ENCODE measurements at regions not wholly inside any gene's neighbourhood (a gene's known extent, or its start where the extent isn't known, plus 50 kb on each side); places are given as distances from the start of the nearest gene placed in this dataset.

GRCh38 chr11:134800826-134801225, 388.8 kb upstream of the B3GAT1 start:
- Histone ChIP-seq H3K9me3 (no peaks in the 10 kb centered on the region), H3K27ac (no peak overlapping the region), H3K27me3 (no peaks in the 10 kb centered on the region), H3K36me3 (no peaks in the 10 kb centered on the region), H3K4me3 (replicated peaks in 1 of 3) (no peak overlapping the region), H3K4me1 (no peaks in the 10 kb centered on the region)
- no peak for TF ChIP-seq POLR2A (IDR thresholded peaks at IDR 0.05)
- no peak for DNase-seq
- intact Hi-C loops (cut with DNase I): no loop called here
- 76 to 79% methylated on average over 11 of the region's 11 CpGs for WGBS, 2 donors

- no peaks in the 10 kb centered on the region for H3K4me1 ChIP-seq
- 84 to 87% methylated on average over 17 of the region's 17 CpGs for WGBS, 2 donors
- no peaks in the 10 kb centered on the region for H3K27me3 ChIP-seq
- no peak overlapping the region for H3K27ac ChIP-seq
- no peaks in the 10 kb centered on the region for H3K36me3 ChIP-seq
- no peak overlapping the region for H3K4me3 ChIP-seq (replicated peaks in 1 of 3)
- DNase-seq: no peak
- no peaks in the 10 kb centered on the region for H3K9me3 ChIP-seq
- intact Hi-C loops (cut with DNase I): no loop called here
- no peak for TF ChIP-seq POLR2A (IDR thresholded peaks at IDR 0.05)
- no peak for TF ChIP-seq CTCF (IDR thresholded peaks at IDR 0.05)
These were observed 388.1 kb upstream of the B3GAT1 start for GRCh38 chr11:134800130-134800529.

- intact Hi-C loops (cut with DNase I): no loop called here
- Histone ChIP-seq H3K27me3 (no peaks in the 10 kb centered on the region), H3K36me3 (no peaks in the 10 kb centered on the region), H3K9me3 (no peaks in the 10 kb centered on the region), H3K4me1 (no peaks in the 10 kb centered on the region), H3K4me3 (replicated peaks in 1 of 3) (no peak overlapping the region), H3K27ac (no peak overlapping the region)
- DNase-seq: no peak
- no peak for TF ChIP-seq CTCF (IDR thresholded peaks at IDR 0.05)
- no peak for TF ChIP-seq POLR2A (IDR thresholded peaks at IDR 0.05)
- 79 to 84% methylated on average over 8 of the region's 8 CpGs for WGBS, 2 donors
These were observed 387.3 kb upstream of the B3GAT1 start for GRCh38 chr11:134799386-134799785.

- 87 to 92% methylated on average over 17 of the region's 17 CpGs for WGBS, 2 donors
- no peaks in the 10 kb centered on the region for H3K4me1 ChIP-seq
- intact Hi-C loops (cut with DNase I): no loop called here
- H3K36me3 ChIP-seq: no peaks in the 10 kb centered on the region
- no peak for DNase-seq
- H3K27ac ChIP-seq: no peak overlapping the region
- H3K27me3 ChIP-seq: no peaks in the 10 kb centered on the region
- no peaks in the 10 kb centered on the region for H3K9me3 ChIP-seq
- no peak overlapping the region for H3K4me3 ChIP-seq (replicated peaks in 1 of 3)
- TF ChIP-seq CTCF (IDR thresholded peaks at IDR 0.05) (no peak), POLR2A (IDR thresholded peaks at IDR 0.05) (no peak)
These were observed 385.5 kb upstream of the B3GAT1 start for GRCh38 chr11:134797411-134798089.

GRCh38 chr11:134795017-134795416, 383.0 kb upstream of the B3GAT1 start:
- no peak for TF ChIP-seq CTCF (IDR thresholded peaks at IDR 0.05)
- no peak for DNase-seq
- intact Hi-C loops (cut with DNase I): no loop called here

More at GRCh38 chr11:134795017-134795416, 383.0 kb upstream of the B3GAT1 start:
- Histone ChIP-seq H3K27ac (no peak overlapping the region), H3K4me1 (no peaks in the 10 kb centered on the region), H3K4me3 (replicated peaks in 1 of 3) (no peak overlapping the region), H3K36me3 (no peaks in the 10 kb centered on the region), H3K27me3 (no peaks in the 10 kb centered on the region), H3K9me3 (no peaks in the 10 kb centered on the region)
- WGBS, 2 donors: 84 to 90% methylated on average over 7 of the region's 7 CpGs

Data from thyroid gland (tissue), 4 donors.